GM18517 (cell line): ENCODE measurements at regions not wholly inside any gene's neighbourhood (a gene's known extent, or its start where the extent isn't known, plus 50 kb on each side); places are given as distances from the start of the nearest gene placed in this dataset.
A peak's percentile ranks its signal among the peaks of the same experiment; 100 is the strongest.

Experiments
- ATAC-seq: cut with Tn5 transposase; IDR thresholded peaks from one replicate; pipeline ENCODE4 v1.9.1; 2021; ENCODE audit warnings: mild to moderate bottlenecking, moderate library complexity; ENCODE audit not compliant: unreplicated experiment

- ATAC-seq: no peak
Measured at GRCh38 chr15:94535298-94536048, 304.1 kb downstream of the MCTP2 start.

GRCh38 chr15:94536549-94536948 lies 305.2 kb downstream of the MCTP2 start:
- ATAC-seq: no peak

- no peak for ATAC-seq
Measured at GRCh38 chr15:94538280-94538679, 306.9 kb downstream of the MCTP2 start.

- ATAC-seq: no peak
Measured at GRCh38 chr15:94542391-94542790, 311.0 kb downstream of the MCTP2 start.

- no peak for ATAC-seq
Measured at GRCh38 chr15:94546808-94547207, 315.4 kb downstream of the MCTP2 start.

- no peak for ATAC-seq
Measured at GRCh38 chr15:94547711-94548110, 316.4 kb downstream of the MCTP2 start.

GRCh38 chr15:94555841-94556519 lies 324.6 kb downstream of the MCTP2 start:
- ATAC-seq: no peak

GRCh38 chr15:94561036-94561689 lies 329.8 kb downstream of the MCTP2 start:
- no peak for ATAC-seq

- ATAC-seq: no peak
Measured at GRCh38 chr15:94563456-94563855, 332.1 kb downstream of the MCTP2 start.

- ATAC-seq: peak; percentile 68
Measured at GRCh38 chr15:94576889-94577533, 345.6 kb downstream of the MCTP2 start.

- ATAC-seq: no peak
Measured at GRCh38 chr15:94579286-94579685, 347.9 kb downstream of the MCTP2 start.

GRCh38 chr15:94580211-94580885 lies 349.0 kb downstream of the MCTP2 start:
- no peak for ATAC-seq

GRCh38 chr15:94582368-94582767 lies 351.0 kb downstream of the MCTP2 start:
- peak; percentile 47 for ATAC-seq

GRCh38 chr15:94584833-94585244 lies 353.5 kb downstream of the MCTP2 start:
- ATAC-seq: peak; percentile 81

- no peak for ATAC-seq
Measured at GRCh38 chr15:94586099-94586498, 354.7 kb downstream of the MCTP2 start.

GRCh38 chr15:94587113-94587512 lies 355.8 kb downstream of the MCTP2 start:
- no peak for ATAC-seq

GRCh38 chr15:94588993-94589392 lies 357.6 kb downstream of the MCTP2 start:
- no peak for ATAC-seq

- no peak for ATAC-seq
Measured at GRCh38 chr15:94592495-94592894, 361.1 kb downstream of the MCTP2 start.

GRCh38 chr15:94596707-94597106 lies 365.3 kb downstream of the MCTP2 start:
- ATAC-seq: no peak

GRCh38 chr15:94600505-94600904 lies 369.1 kb downstream of the MCTP2 start:
- ATAC-seq: no peak
